HG03378 (cell line): ENCODE measurements at regions not wholly inside any gene's neighbourhood (a gene's known extent, or its start where the extent isn't known, plus 50 kb on each side); places are given as distances from the start of the nearest gene placed in this dataset.
A peak's percentile ranks its signal among the peaks of the same experiment; 100 is the strongest.

ENCODE experiments used
- ATAC-seq: cut with Tn5 transposase; IDR thresholded peaks from one replicate; pipeline ENCODE4 v1.9.1; 2021; ENCODE audit warnings: mild to moderate bottlenecking, moderate library complexity; ENCODE audit not compliant: unreplicated experiment

- no peak for ATAC-seq
Observed at GRCh38 chr13:39279077-39279476, 240.8 kb downstream of the NHLRC3 start.

GRCh38 chr13:39281539-39282150, 243.4 kb downstream of the NHLRC3 start:
- ATAC-seq: no peak

GRCh38 chr13:39282400-39282972, 244.2 kb downstream of the NHLRC3 start:
- ATAC-seq: peak; percentile 98

DNA sequence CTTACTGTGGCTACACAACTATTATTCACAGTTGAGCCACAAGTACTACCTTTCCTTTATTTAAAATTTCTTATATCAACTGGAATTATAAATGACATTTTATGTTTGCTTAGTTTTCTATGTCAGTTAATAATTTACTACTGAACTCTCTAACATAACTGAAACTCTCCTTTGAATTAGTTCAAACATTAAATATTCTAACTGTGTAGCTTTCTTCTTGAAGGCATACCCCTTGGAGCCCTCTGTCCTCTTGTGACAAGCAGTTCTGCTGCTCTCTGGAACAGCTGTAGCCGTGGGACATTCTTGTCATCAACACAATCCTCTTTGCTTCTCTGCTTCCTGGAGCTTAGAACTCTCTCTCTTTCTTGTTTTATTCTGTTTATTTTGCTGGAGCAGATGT, 244.8 kb downstream of the NHLRC3 start:
- ATAC-seq: peak; percentile 31

- no peak for ATAC-seq
Observed at GRCh38 chr13:39284801-39285388, 246.6 kb downstream of the NHLRC3 start.
